Panc1 (cell line): ENCODE measurements at regions not wholly inside any gene's neighbourhood (a gene's known extent, or its start where the extent isn't known, plus 50 kb on each side); places are given as distances from the start of the nearest gene placed in this dataset.
"Not testable (repeated sequence)": the region's sequence is repeated elsewhere in the genome, so short reads cannot be mapped to it uniquely, and the experiment has no call there.

Experiments
- ATAC-seq: fragments of 200-7000 bp; cut with Tn5 transposase; 2 replicates; pipeline ENCODE4 v1.9.1; 2020; ENCODE audit warnings: mild to moderate bottlenecking, moderate library complexity
- BruUV-seq: library from RNA; stranded (reverse); fragments of 400-500 nt; replicated peaks from 2 replicates; lab custom pipeline; 2021; lab: Mats Ljungman, UMichigan
- CTCF ChIA-PET: fragments of 300-600 bp; sonication (Branson Sonifier 250); formaldehyde crosslinking; loops from one replicate; lab custom pipeline; 2022; ENCODE audit warnings: antibody characterized with exemption; lab: Charles Lee
- POLR2A ChIA-PET: fragments of 300-600 bp; sonication (Branson Sonifier 250); formaldehyde crosslinking; loops from one replicate; lab custom pipeline; 2022; ENCODE audit warnings: antibody characterized with exemption; lab: Charles Lee
- DNase-seq: peaks from one replicate; pipeline ENCODE4 v3.0.0-alpha.2; 2010; ENCODE audit warnings: low read depth, low spot score
- H3K27ac ChIP-seq: 2 replicates; pipeline ENCODE4 v1.5.1; 2011; ENCODE audit warnings: mild to moderate bottlenecking, low read length, inconsistent platforms
- H3K27me3 ChIP-seq: fragments of 200-500 bp; sonication (Bioruptor generic); 2 replicates; pipeline ENCODE4 v1.6.0; 2014; ENCODE audit warnings: low read length, inconsistent platforms; ENCODE audit not compliant: control insufficient read depth, insufficient read depth
- H3K36me3 ChIP-seq: fragments of 200-500 bp; sonication (Bioruptor generic); 2 replicates; pipeline ENCODE4 v1.5.1; 2014; ENCODE audit warnings: inconsistent platforms, mild to moderate bottlenecking, low read length, moderate library complexity; ENCODE audit not compliant: control insufficient read depth, insufficient read depth
- H3K4me1 ChIP-seq: 2 replicates; pipeline ENCODE4 v1.5.1; 2011; ENCODE audit warnings: inconsistent platforms, mild to moderate bottlenecking, low read length, moderate library complexity; ENCODE audit not compliant: control insufficient read depth, insufficient read depth
- H3K4me3 ChIP-seq, 2 experiments: 2 replicates each; pipeline ENCODE4 v1.5.1; 2011 to 2012; ENCODE audit warnings: low read depth in 2 of 2, low read length in 2 of 2, mild to moderate bottlenecking in 2 of 2, inconsistent platforms in 1 of 2, moderate library complexity in 1 of 2
- H3K9me3 ChIP-seq: fragments of 200-500 bp; sonication (Bioruptor generic); 2 replicates; pipeline ENCODE4 v1.5.1; 2014; ENCODE audit warnings: low read depth, mild to moderate bottlenecking, inconsistent platforms, low read length, moderate library complexity; ENCODE audit not compliant: control insufficient read depth, insufficient read depth
- POLR2AphosphoS5 ChIP-seq: IDR thresholded peaks from 2 replicates; pipeline ENCODE4 v1.6.1; 2012; ENCODE audit warnings: mild to moderate bottlenecking, low read depth, low read length, moderate library complexity
- SIN3A ChIP-seq: IDR thresholded peaks from 2 replicates; pipeline ENCODE4 v1.6.1; 2012; ENCODE audit warnings: low read depth, mild to moderate bottlenecking, low read length, moderate library complexity, borderline replicate concordance; ENCODE audit not compliant: insufficient read depth
- TCF7L2 ChIP-seq: IDR thresholded peaks from 2 replicates; pipeline ENCODE4 v1.6.1; 2011; ENCODE audit warnings: mild to moderate bottlenecking, low read depth, low read length, inconsistent platforms
- in situ Hi-C: cut with HindIII; loops from 2 replicates; pipeline ENCODE4 v1.10.0; 2016; ENCODE audit warnings: low sequenced_read_pairs, low pct_unique_long_range_greater_than_20kb
- intact Hi-C: fragments of 100-400 bp; cut with micrococcal nuclease; formaldehyde crosslinking; loops from one replicate; pipeline ENCODE4 v1.10.0; 2022; ENCODE audit not compliant: unreplicated experiment
- TF ChIP-seq, protein P1 (sequence below): fragments of 450-650 bp; IDR thresholded peaks from 2 replicates; pipeline ENCODE4 v1.5.1; 2017; ENCODE audit warnings: mild to moderate bottlenecking
- TF ChIP-seq, protein P2 (sequence below), 2 experiments: IDR thresholded peaks; 2 replicates each; pipeline ENCODE4 v1.6.1; 2011 to 2012; ENCODE audit warnings: low read depth in 2 of 2, control low read depth in 1 of 2, low read length in 1 of 2, mild to moderate bottlenecking in 1 of 2, moderate library complexity in 1 of 2; ENCODE audit not compliant: insufficient read depth in 1 of 2

DNA sequence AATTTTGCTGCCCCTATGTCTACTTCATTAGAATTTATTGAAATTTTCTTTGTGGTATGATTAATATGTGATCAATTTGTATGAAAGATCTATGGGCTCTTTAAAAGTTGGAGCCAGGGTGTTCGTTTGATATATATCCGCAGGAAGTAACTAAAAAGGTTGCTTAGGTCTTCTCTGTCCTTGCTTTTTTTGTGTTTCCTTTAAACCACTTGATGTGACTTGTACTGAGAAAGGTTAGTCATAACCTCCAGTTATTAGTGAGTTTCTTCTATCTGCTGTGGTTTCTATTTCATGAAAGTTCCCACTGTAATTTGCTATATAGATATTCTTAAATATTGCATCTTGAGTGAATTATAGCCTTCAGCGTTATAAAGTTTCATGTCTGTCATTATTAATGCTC is 585.3 kb upstream of the ARID1B start:
- H3K27me3 ChIP-seq = no peaks in the 10 kb centered on the region
- POLR2A ChIA-PET = no interaction called here
- H3K9me3 ChIP-seq = no peaks in the 10 kb centered on the region
- BruUV-seq = no TSS peak
- in situ Hi-C loops = no loop called here
- TF ChIP-seq, protein P1, sequence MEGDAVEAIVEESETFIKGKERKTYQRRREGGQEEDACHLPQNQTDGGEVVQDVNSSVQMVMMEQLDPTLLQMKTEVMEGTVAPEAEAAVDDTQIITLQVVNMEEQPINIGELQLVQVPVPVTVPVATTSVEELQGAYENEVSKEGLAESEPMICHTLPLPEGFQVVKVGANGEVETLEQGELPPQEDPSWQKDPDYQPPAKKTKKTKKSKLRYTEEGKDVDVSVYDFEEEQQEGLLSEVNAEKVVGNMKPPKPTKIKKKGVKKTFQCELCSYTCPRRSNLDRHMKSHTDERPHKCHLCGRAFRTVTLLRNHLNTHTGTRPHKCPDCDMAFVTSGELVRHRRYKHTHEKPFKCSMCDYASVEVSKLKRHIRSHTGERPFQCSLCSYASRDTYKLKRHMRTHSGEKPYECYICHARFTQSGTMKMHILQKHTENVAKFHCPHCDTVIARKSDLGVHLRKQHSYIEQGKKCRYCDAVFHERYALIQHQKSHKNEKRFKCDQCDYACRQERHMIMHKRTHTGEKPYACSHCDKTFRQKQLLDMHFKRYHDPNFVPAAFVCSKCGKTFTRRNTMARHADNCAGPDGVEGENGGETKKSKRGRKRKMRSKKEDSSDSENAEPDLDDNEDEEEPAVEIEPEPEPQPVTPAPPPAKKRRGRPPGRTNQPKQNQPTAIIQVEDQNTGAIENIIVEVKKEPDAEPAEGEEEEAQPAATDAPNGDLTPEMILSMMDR = no peak
- TF ChIP-seq, protein P2, sequence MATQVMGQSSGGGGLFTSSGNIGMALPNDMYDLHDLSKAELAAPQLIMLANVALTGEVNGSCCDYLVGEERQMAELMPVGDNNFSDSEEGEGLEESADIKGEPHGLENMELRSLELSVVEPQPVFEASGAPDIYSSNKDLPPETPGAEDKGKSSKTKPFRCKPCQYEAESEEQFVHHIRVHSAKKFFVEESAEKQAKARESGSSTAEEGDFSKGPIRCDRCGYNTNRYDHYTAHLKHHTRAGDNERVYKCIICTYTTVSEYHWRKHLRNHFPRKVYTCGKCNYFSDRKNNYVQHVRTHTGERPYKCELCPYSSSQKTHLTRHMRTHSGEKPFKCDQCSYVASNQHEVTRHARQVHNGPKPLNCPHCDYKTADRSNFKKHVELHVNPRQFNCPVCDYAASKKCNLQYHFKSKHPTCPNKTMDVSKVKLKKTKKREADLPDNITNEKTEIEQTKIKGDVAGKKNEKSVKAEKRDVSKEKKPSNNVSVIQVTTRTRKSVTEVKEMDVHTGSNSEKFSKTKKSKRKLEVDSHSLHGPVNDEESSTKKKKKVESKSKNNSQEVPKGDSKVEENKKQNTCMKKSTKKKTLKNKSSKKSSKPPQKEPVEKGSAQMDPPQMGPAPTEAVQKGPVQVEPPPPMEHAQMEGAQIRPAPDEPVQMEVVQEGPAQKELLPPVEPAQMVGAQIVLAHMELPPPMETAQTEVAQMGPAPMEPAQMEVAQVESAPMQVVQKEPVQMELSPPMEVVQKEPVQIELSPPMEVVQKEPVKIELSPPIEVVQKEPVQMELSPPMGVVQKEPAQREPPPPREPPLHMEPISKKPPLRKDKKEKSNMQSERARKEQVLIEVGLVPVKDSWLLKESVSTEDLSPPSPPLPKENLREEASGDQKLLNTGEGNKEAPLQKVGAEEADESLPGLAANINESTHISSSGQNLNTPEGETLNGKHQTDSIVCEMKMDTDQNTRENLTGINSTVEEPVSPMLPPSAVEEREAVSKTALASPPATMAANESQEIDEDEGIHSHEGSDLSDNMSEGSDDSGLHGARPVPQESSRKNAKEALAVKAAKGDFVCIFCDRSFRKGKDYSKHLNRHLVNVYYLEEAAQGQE (IDR thresholded peaks at IDR 0.05; ENCODE audit: insufficient read depth in 1 of 2, low read depth in 2 of 2, low read length in 1 of 2) = no peak
- TF ChIP-seq SIN3A = no peak
- no peak for TF ChIP-seq TCF7L2
- no peak for TF ChIP-seq POLR2AphosphoS5
- no peak for DNase-seq
- no peak for ATAC-seq
- no peak overlapping the region for H3K27ac ChIP-seq
- no peaks in the 10 kb centered on the region for H3K4me1 ChIP-seq
- H3K4me3 ChIP-seq = no peak overlapping the region
- intact Hi-C loops = no loop called here
- CTCF ChIA-PET = interaction anchor here (0.5 kb wide), 1 partner anchor 66 kb away, joined by 4 read pairs; no protein-coding TSS in a partner anchor
- H3K36me3 ChIP-seq = no peaks in the 10 kb centered on the region

DNA sequence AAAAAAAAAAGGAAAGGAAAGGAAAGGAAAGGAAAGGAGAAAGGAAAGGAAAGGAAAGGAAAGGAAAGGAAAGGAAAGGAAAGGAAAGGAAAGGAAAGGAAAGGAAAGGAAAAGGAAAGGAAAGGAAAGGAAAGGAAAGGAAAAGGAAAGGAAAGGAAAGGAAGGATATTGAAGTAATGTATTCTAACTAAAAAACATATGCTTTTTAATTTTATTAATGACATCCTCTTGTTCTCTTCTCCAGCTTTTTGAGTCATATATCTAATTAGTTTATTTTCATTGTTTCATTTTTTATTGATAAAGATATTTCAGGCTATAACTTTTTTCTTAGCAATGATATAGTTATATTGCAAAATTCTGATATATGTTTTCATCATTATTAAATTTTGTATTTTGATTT is 585.8 kb upstream of the ARID1B start:
- intact Hi-C loops, H3K9me3 ChIP-seq, POLR2A ChIA-PET, H3K27ac ChIP-seq, in situ Hi-C loops, CTCF ChIA-PET, H3K36me3 ChIP-seq, DNase-seq, BruUV-seq, H3K4me3 ChIP-seq, H3K27me3 ChIP-seq, ATAC-seq, H3K4me1 ChIP-seq: not testable (repeated sequence)

DNA sequence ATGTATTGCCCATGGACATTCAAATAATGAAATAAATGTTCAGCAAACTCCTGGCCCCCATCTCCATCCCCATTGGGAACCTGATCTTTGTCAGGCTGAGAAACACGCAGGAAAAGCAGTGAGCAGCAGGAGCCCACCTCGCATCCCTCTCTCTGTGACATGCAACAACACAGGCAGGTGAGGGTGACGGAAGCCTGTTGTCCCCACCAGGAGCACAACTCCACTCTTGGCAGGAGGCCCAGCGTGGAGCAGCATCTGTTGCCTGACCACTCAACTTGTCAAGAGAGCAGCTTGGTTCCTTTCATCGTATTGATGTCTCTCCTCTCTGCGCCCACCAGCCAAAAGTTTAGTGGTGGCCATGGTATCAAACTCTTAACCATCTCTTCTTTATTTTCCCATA is 586.9 kb upstream of the ARID1B start:
- TF ChIP-seq POLR2AphosphoS5 = no peak
- TF ChIP-seq, protein P1 = no peak
- no peak for TF ChIP-seq SIN3A
- no peak for TF ChIP-seq TCF7L2
- TF ChIP-seq, protein P2 (IDR thresholded peaks at IDR 0.05; ENCODE audit: insufficient read depth in 1 of 2, low read depth in 2 of 2, low read length in 1 of 2) = no peak
- H3K27me3 ChIP-seq = no peaks in the 10 kb centered on the region
- in situ Hi-C loops (no loop called here), intact Hi-C loops (no loop called here)
- H3K27ac ChIP-seq = no peak overlapping the region
- no peaks in the 10 kb centered on the region for H3K9me3 ChIP-seq
- no peak for ATAC-seq
- no peak for DNase-seq
- ChIA-PET CTCF (no interaction called here), POLR2A (no interaction called here)
- no peaks in the 10 kb centered on the region for H3K4me1 ChIP-seq
- BruUV-seq = no TSS peak
- no peaks in the 10 kb centered on the region for H3K36me3 ChIP-seq
- H3K4me3 ChIP-seq = no peak overlapping the region
